HG02852 (cell line): ENCODE measurements at regions not wholly inside any gene's neighbourhood (a gene's known extent, or its start where the extent isn't known, plus 50 kb on each side); places are given as distances from the start of the nearest gene placed in this dataset.

Experiments used
- ATAC-seq: cut with Tn5 transposase; IDR thresholded peaks from one replicate; pipeline ENCODE4 v1.9.1; 2021; ENCODE audit warnings: mild to moderate bottlenecking, moderate library complexity; ENCODE audit not compliant: unreplicated experiment

DNA sequence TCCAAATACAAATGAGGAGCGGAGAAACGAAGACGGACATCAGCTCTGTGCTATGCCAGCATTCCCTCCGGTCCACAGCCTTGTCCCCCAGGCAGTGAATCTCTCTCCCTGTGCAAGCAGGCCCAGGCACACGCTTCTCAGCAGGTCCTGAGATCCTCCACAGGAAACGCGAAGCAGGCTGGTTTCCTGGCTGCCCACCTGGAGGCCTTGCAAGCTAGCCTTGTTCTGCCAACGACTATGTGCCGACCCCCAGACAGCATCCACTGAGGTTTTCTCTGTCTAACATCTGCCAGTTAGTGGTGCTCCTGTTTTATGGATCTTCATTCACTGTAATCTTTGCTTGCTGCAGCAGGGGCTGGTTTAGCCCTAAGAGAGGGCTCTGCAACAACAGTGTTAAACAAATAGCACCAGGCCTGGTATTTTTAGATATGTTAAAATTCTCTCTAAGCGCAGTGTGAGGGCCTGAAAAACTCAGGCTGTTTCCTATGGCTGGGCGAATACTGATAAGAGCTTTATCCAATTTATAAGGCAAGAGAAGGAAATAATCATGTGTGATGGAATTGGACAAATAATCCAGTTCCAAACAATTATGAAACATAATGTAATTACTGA lies 386.0 kb upstream of the ARID1B start:
- no peak for ATAC-seq

DNA sequence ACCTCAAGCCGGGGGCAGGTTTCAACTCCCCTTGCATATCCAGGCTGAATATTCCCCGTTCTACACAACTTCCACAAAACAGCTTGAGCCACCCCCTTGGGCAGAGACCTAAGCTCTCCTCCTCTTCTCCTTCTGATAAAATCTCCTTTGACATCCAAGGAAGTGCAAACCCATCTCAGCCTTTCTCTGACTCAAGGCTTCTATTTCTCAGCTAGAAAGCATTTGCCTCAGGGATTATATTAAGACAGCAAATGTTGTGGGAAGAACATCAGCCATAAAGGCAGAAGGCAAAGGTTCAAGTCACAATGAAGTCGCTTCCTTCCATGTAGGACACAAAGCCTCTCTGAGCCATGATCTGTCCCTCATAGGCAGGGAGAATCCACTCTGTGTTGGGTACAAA lies 386.6 kb upstream of the ARID1B start:
- ATAC-seq, result no peak

DNA sequence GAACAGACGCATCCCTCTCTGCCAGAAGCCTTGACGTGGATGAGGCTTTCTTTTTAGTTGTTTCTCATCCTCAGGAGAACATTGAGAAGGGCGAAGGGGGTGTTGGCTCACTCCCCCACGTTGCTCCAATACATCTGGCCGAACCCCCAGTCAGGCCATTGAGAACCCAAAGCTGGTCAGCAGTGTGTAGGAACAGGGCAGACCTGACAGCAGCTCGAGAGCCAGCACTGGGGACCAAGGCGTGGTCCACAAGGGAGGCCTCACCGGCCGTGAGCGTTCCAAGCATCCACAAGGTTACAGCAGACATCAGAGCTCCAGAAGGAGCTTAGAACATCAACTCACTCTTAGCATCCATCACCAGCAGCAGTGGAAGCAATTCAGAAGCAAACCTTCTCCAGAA lies 387.9 kb upstream of the ARID1B start:
- no peak for ATAC-seq

DNA sequence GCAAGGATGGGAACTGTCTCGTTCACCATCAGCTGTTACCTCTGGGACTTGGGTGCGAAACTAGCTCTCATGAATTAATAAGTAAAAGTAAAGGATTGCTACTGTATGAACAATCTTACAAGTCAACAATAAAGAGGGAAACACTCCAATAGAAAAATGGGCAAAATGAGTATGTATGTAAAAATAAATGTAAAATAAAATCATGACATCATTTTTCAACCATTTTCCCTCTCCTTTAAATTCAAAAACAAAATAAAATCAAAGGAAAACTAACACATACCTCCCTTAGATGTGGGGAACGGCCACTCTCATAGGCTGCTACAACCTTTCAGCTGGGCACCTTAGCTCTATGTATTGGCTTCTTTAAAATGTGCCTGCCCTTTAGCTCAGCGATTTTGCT lies 389.7 kb upstream of the ARID1B start:
- no peak for ATAC-seq

DNA sequence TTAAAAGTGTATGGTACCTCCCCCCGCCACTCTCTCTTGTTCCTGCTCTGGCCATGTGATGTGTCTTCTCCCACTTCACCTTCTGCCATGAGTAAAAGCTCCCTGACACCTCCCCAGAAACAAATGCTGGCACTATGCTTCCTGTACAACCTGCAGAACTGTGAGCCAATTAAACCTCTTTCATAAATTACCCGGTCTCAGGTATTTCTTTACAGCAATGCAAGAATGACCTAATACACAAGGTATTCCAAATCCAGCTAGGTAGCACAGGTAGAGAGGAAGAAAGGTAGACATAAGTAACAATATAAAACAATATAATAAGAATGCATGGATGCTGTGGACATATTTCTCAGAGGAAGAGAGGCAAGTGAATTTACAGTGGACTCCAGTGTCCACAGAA lies 394.1 kb upstream of the ARID1B start:
- ATAC-seq, result no peak

DNA sequence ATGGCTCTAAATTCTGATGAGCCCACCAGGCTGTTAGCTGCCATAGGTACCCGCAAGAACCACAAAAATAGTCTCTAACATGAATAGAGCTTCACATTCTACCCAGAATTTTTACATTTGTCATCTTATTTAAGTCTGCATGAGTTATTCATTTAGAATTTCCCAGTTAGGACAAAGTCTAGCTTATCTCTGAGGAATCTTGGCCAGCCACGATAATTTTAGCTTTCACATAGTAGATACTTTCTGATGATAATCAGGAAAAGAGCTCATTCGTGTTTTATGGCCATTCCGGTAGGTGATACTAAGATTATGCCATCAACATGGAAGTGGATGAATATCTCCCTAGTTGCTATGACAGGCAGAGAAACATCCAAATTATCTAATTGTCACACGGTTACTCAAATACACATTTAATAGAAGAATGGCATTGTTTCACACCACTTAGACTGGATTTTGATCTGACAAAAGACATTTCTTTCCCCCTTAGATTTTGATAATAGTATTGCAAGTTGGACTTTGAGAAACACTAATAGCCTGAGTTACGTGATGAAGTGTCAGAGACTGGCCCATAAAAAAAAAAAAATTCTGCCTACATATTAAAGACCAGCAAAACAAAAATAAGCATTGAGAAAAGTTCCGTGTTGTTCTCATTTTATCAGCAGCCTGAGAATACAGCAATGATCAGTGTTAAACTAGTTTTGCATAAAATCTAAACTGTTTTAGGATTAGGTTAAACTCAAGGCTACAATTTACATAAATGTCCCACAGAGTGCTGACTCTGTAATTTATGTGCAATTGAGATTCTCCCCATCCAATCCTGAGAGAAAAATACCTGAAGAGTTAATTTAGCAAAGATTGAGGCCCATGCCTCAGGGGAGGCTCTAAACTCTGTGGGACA lies 397.5 kb upstream of the ARID1B start:
- no peak for ATAC-seq

DNA sequence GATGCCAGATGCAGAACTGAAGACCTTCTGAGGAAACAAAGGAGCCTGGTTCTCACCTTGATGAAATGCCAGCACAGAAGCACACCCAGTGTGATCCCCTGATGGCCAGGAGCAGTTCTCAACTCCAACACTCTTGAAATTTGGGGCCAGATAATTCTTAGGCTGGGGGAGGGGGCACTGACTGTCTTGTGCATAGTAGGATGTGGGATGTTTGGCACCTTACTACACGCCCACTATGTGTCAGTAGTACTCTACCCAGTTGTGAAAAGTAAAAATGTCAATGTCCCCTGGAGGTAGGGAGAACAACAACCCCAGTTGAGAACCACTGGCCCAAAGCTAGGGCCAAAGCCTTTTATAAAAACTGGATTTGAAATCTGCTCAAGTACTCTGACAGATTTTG lies 398.3 kb upstream of the ARID1B start:
- no peak for ATAC-seq

DNA sequence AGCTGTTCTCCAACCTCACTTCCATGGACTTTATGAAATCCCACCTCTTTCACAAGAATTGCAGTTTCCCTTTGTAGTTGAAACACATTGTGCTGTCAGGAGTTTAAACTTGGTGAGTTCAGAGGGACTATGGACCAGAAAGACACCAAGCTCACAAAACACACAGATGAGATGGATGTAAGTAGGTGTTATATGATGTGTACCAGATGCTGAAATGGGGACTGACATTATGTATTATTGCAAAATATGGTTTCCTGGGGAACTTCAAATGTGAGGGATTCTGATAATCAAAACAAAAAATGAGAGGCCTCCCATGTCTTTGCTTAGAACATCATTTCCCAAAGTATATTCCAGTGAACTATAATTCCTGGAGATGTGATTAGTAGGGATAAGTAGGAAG lies 401.1 kb upstream of the ARID1B start:
- ATAC-seq, result no peak

DNA sequence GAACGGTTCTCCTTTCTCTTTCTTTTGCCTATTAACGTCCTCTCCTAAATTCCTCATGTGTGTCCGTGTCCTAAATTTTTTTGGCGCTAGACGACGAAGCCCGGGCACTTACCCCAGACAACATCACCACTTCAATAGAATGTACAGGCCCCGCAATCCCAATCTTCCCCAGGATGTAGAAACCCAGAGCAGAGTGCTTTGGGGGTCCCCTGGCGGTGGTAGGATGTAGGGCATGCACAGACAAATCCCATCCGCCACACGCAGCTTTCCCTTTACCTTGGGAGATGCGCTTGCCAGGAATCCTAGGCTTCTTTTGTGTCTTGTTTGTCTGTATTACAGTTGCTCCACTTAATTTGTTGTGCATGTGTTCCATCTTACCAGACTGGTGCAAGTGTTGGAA lies 417.3 kb upstream of the ARID1B start:
- no peak for ATAC-seq

DNA sequence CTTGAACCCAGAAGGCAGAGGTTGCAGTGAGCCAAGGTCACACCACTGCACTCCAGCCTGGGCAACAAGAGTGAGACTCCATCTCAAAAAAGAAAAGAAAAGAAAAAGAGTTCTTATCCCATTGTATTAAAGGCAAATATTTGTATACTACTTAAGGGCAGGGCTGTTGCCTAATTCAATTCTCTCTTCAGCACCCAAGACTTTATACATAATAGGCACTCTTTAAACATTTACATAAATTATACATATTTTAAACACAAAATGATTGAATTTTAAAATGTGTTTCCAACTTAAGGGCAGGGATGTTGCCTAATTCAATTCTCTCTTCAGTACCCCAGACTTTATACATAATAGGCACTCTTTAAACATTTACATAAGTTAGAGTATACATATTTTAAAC lies 424.3 kb upstream of the ARID1B start:
- no peak for ATAC-seq

DNA sequence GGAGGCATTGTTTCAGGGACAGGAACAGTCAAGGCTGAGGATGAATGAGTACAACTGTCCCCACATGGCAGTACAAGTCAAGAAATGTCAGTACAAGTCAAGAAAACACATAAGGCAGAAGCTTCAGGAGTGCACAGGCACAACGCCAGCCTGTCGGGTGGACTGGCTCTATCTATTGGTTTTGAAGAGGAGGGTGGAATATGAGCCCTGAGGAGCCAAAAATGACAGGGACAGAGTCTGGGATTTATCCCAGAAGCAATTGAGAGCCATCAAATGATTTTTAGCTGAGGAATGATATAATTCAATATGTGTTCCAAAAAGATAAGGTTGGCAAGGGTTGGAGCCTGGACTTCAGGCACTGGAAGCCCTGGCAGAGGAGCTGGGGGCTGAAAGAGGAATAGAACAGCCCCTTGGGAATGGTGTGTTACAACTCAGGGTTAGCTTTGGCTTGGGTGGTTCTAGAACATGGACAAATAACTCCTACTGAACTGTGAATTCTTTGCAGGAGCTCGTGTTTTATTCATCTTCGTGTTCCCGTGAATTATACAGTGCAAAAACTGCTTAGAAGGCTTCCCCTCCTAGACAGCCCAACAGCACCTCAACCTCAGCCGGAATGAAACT lies 425.7 kb upstream of the ARID1B start:
- no peak for ATAC-seq

DNA sequence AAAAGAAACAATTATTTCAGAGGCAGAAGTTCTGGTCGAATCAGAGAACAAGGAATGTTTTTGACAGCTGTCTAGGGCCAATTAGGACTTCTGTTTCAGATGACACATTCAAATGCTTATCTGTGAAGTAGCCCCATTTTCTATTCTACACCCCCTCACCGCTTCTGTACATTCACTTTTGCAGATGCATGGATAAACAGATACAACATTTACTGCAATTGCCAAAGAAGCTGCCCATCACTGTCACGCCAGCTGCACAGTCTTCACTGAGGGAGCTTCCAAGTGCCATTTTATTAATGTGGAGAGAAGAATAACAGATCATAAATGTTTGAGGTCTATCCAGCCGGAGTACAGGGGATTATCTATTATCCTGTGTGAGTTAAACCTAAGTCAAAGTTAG lies 426.8 kb upstream of the ARID1B start:
- no peak for ATAC-seq

DNA sequence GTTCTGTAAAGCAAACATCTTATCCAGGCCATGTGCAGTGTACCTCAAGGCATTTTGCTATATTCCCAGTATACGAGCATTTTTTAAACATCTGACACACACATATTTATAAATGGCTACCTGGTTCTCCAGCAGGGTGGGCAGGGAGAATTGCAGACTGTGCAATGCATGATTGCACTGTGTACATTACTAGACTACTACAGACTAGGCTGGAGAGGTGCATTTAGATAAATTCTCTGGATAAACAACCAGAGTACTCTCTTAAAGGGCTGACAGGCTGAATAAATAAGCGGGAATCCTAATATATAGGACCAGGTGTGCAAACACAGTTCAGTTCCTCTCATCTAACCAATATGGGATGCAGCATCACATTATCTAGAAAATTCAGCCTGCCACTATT lies 428.3 kb upstream of the ARID1B start:
- no peak for ATAC-seq

DNA sequence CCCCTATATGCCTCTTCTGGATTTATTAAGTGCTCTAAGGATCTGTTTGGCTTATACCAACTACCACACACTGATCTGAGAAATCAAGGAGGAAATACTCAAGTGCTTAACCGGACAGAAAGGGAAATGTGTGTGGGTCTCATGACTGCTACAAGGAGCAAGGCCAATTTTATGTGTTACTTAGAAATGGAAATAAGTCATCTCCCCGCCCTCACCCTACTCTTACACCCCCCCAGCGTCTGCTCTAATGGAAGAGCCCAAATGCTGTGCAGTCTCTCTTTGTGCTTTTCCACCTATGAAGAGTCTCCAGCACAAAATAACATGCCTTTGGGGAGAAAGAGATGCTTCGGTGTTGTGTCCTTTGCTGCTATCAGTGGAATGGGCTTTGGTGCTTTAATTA lies 428.8 kb upstream of the ARID1B start:
- no peak for ATAC-seq

DNA sequence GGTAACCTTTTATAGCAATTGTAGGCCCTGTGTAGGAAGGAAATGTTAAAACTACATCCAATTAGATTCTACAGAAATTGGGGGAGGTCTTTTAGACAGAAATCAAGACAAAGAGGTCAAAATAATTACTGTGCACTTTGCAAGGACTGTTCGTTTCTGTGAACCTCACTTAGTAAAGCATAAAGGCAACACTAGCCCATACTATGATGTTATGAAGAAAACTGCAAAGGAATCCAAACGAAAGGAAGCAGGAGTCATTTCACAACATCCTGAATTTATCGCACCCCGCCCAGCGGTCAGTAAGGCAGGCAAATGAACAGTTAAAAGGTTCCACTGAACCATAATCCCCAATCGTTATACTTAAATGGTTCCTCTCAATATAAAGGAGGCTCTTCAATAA lies 429.5 kb upstream of the ARID1B start:
- ATAC-seq, result no peak

DNA sequence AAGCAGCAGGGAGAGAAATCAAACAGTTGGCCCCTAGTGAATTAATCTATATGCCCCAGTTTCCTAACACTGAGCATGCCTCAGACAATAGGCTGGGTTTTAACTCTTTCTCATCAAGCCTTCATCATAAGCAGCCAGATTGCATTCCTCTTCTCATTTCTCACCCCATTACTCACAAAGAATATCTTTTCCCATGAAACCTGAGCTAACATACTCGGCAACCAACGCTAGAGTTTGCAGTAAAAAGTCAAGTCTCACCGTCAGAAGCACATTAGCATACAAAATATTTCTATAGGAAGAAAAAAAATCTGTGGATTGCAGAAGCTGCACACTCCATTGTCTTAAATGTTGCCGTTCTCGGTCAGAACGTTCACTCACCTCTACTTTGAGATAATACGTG lies 429.9 kb upstream of the ARID1B start:
- ATAC-seq, result no peak

DNA sequence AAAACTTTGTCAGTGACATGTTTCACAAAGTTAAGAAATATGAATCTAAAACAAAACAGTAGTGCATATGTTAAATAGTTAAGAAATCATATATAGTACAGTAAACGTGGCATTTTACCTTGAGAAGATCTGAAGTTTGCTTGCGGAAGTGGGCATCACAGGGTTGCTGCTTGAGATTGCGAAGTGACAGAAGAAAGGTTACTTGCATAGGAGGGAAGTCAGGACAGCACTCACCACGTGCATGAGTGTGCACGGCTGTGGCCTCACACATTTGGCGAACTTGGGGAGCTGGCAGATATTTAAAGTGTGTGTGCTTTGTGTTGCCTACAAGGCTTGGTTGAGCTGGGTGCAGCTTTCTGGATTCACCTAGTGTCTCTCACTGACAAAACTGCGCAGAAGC lies 431.5 kb upstream of the ARID1B start:
- ATAC-seq, result no peak

DNA sequence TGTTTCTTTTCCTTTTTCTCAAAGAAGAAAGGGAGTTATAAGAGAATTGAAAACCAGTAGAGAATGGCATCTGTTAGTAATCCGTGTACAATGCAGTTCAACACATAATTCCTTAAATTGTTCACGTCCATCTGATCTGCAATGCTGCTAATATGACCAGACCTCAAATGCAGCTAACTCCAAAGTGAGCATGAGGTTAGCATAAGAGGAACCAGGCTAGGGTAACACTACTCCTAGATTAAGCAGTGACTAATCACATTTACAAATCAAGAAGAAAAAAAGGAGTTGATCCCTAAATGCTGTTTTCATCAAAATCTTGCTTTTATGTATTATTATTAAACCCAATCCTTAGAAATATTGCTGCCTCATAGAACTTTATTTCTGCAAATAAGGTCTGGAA lies 432.7 kb upstream of the ARID1B start:
- ATAC-seq, result no peak

DNA sequence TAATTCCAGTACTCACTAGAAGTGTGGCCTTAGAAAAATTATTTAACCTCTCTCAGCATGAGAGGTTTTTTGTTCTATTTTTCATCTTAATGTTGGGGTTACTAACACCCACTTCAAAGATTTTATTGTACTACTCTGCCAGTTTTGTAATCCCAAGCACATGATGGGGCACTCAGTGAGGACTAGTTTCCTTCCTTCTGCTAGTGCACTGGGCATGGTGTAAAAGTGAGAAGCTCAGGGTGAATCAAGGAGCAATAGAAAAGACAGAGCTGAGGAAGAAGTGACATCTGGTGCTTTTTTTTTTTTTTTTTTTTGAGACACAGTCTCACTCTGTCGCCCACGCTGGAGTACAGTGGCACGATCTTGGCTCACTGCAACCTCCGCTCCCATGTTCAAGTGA lies 439.4 kb upstream of the ARID1B start:
- ATAC-seq, result no peak

DNA sequence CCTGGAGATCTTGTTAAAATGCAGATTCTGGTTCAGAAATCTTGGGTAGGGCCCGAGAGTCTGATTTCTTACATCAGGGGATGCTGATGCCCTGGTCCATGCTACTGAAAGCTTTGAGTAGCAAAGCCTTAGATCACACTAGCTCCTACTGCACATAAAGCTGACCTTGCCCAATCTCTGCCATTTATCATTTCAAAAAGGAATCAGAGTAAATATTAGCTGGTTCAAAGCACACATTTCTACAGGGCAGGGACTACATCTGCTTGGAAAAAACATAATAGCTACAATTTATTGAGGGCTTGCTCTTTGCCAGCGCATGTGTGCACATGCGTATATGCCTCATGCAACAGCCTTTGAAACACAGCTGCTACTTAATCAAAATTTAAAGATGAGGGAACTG lies 440.4 kb upstream of the ARID1B start:
- ATAC-seq, result no peak

DNA sequence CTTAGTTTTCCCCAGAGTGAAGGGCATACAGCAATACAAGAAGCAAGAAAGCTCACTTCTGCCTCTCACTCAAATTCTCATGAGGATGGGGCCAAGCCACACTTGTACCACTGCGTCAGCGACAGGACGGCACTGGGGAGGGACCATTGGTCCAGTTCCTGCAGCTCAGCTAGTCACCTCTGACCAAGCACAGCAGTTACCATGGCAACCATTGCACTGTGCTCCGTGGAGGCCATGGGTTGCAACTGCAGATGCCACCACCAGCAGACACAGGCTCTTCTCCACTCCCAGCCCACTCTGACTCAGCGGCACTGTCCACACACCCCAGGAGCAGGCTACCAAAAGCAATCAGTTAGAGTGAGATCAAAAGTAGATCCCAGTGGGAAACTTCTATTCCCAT lies 441.1 kb upstream of the ARID1B start:
- no peak for ATAC-seq

DNA sequence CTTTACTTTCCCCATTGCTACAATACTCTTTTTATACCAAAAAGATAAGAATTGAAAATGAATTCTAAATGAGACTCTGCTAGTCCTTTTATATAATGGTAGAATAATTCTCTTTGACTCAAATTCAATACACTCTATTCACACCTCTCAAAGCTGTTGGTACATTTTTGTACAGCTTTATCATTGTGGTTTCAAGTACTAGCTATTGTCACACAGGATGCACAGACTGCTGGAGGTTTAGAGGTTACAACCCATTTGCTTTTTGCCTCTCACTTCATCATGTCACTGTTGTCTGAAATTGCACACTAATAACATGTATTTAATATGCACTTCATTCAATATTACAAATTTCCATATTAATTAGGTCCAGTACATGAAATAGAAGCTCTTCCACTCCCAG lies 442.2 kb upstream of the ARID1B start:
- ATAC-seq, result no peak
